ENCODE measurements at regions not wholly inside any gene's neighbourhood (a gene's known extent, or its start where the extent isn't known, plus 50 kb on each side); places are given as distances from the start of the nearest gene placed in this dataset.

- no peaks in the 10 kb centered on the region for H3K79me2 ChIP-seq (ENCODE audit: control insufficient read depth, insufficient read depth, low read length, poor library complexity)
Observed at GRCh38 chr10:125247576-125247975, 87.2 kb upstream of the CTBP2 start.

GRCh38 chr10:125243532-125244253, 83.3 kb upstream of the CTBP2 start:
- Histone ChIP-seq H3K4me2 (ENCODE audit: low read length) (no peak overlapping the region), H3K4me1 (ENCODE audit: control insufficient read depth in 1 of 2, insufficient read depth in 2 of 2, low read length in 2 of 2) (no peaks in the 10 kb centered on the region), H3K9me3 (ENCODE audit: insufficient read depth, low read depth, low read length) (no peaks in the 10 kb centered on the region), H2BK5ac (ENCODE audit: low read depth, low read length, poor library complexity) (no peak overlapping the region), H3K9ac (ENCODE audit: low read length) (no peak overlapping the region), H3K27ac (ENCODE audit: low read depth, low read length) (no peak overlapping the region), H4K12ac (ENCODE audit: low read depth, low read length) (no peak overlapping the region), H3K79me1 (ENCODE audit: low read length) (no peaks in the 10 kb centered on the region), H3K23ac (ENCODE audit: low read length) (no peak overlapping the region), H3K79me2 (ENCODE audit: control insufficient read depth, insufficient read depth, low read length, poor library complexity) (no peaks in the 10 kb centered on the region), H2BK12ac (ENCODE audit: low read length) (no peak overlapping the region), H2AFZ (ENCODE audit: insufficient read depth, low read length, poor library complexity) (no peak overlapping the region), H4K91ac (ENCODE audit: low read depth, low read length) (no peak overlapping the region), H3K4me3 (ENCODE audit: low read depth, low read length) (no peak overlapping the region), H4K8ac (ENCODE audit: low read depth, low read length) (no peak overlapping the region), H3K27me3 (ENCODE audit: insufficient read depth, low read length) (no peaks in the 10 kb centered on the region), H3K14ac (ENCODE audit: low read length) (no peak overlapping the region), H3K36me3 (ENCODE audit: control insufficient read depth in 1 of 2, insufficient read depth in 2 of 2, low read length in 2 of 2) (no peaks in the 10 kb centered on the region), H3K18ac (ENCODE audit: low read length) (no peak overlapping the region), H3K4ac (ENCODE audit: low read depth, low read length) (no peak overlapping the region), H2BK120ac (ENCODE audit: insufficient read depth, low read length, poor library complexity) (no peak overlapping the region), H2AK5ac (ENCODE audit: low read length) (no peak overlapping the region)
- no peak for DNase-seq
- no CpG with 5 or more reads among the region's 3 CpGs for WGBS (ENCODE audit: extremely low coverage, insufficient coverage, insufficient read length)

More at GRCh38 chr10:125247576-125247975, 87.2 kb upstream of the CTBP2 start:
- no peak overlapping the region for H3K18ac ChIP-seq (ENCODE audit: low read length)
- no peaks in the 10 kb centered on the region for H3K27me3 ChIP-seq (ENCODE audit: insufficient read depth, low read length)
- H2BK120ac ChIP-seq (ENCODE audit: insufficient read depth, low read length, poor library complexity), result no peak overlapping the region
- H3K4me3 ChIP-seq (ENCODE audit: low read depth, low read length), result no peak overlapping the region
- H2AFZ ChIP-seq (ENCODE audit: insufficient read depth, low read length, poor library complexity), result no peak overlapping the region
- no peaks in the 10 kb centered on the region for H3K4me1 ChIP-seq (ENCODE audit: control insufficient read depth in 1 of 2, insufficient read depth in 2 of 2, low read length in 2 of 2)
- H3K4me2 ChIP-seq (ENCODE audit: low read length), result no peak overlapping the region
- no peak overlapping the region for H4K8ac ChIP-seq (ENCODE audit: low read depth, low read length)
- no peak overlapping the region for H2BK12ac ChIP-seq (ENCODE audit: low read length)
- no peak overlapping the region for H3K23ac ChIP-seq (ENCODE audit: low read length)
- no peak overlapping the region for H2BK5ac ChIP-seq (ENCODE audit: low read depth, low read length, poor library complexity)
- no peak overlapping the region for H4K12ac ChIP-seq (ENCODE audit: low read depth, low read length)
- WGBS (ENCODE audit: extremely low coverage, insufficient coverage, insufficient read length), result no CpG with 5 or more reads among the region's 8 CpGs
- H3K14ac ChIP-seq (ENCODE audit: low read length), result no peak overlapping the region
- no peaks in the 10 kb centered on the region for H3K36me3 ChIP-seq (ENCODE audit: control insufficient read depth in 1 of 2, insufficient read depth in 2 of 2, low read length in 2 of 2)
- peak in 1 of 2 donors; percentile 57 for DNase-seq
- no peak overlapping the region for H3K27ac ChIP-seq (ENCODE audit: low read depth, low read length)
- no peaks in the 10 kb centered on the region for H3K9me3 ChIP-seq (ENCODE audit: insufficient read depth, low read depth, low read length)
- no peak overlapping the region for H2AK5ac ChIP-seq (ENCODE audit: low read length)
- no peak overlapping the region for H4K91ac ChIP-seq (ENCODE audit: low read depth, low read length)
- H3K79me1 ChIP-seq (ENCODE audit: low read length), result no peaks in the 10 kb centered on the region
- H3K9ac ChIP-seq (ENCODE audit: low read length), result no peak overlapping the region
- H3K4ac ChIP-seq (ENCODE audit: low read depth, low read length), result no peak overlapping the region

- peak in 1 of 2 donors; percentile 63 for DNase-seq
- Histone ChIP-seq H3K79me2 (ENCODE audit: control insufficient read depth, insufficient read depth, low read length, poor library complexity) (no peaks in the 10 kb centered on the region), H3K4me3 (ENCODE audit: low read depth, low read length) (no peak overlapping the region), H2BK120ac (ENCODE audit: insufficient read depth, low read length, poor library complexity) (no peak overlapping the region), H2BK12ac (ENCODE audit: low read length) (no peak overlapping the region), H3K4me1 (ENCODE audit: control insufficient read depth in 1 of 2, insufficient read depth in 2 of 2, low read length in 2 of 2) (no peaks in the 10 kb centered on the region), H2AFZ (ENCODE audit: insufficient read depth, low read length, poor library complexity) (no peak overlapping the region), H3K14ac (ENCODE audit: low read length) (no peak overlapping the region), H4K12ac (ENCODE audit: low read depth, low read length) (no peak overlapping the region), H3K9me3 (ENCODE audit: insufficient read depth, low read depth, low read length) (no peaks in the 10 kb centered on the region), H2BK5ac (ENCODE audit: low read depth, low read length, poor library complexity) (no peak overlapping the region), H3K36me3 (ENCODE audit: control insufficient read depth in 1 of 2, insufficient read depth in 2 of 2, low read length in 2 of 2) (no peaks in the 10 kb centered on the region), H3K79me1 (ENCODE audit: low read length) (no peaks in the 10 kb centered on the region), H3K27me3 (ENCODE audit: insufficient read depth, low read length) (no peaks in the 10 kb centered on the region), H3K18ac (ENCODE audit: low read length) (no peak overlapping the region), H3K23ac (ENCODE audit: low read length) (no peak overlapping the region), H3K4ac (ENCODE audit: low read depth, low read length) (no peak overlapping the region), H3K27ac (ENCODE audit: low read depth, low read length) (no peak overlapping the region), H4K8ac (ENCODE audit: low read depth, low read length) (no peak overlapping the region), H3K4me2 (ENCODE audit: low read length) (no peak overlapping the region), H2AK5ac (ENCODE audit: low read length) (no peak overlapping the region), H4K91ac (ENCODE audit: low read depth, low read length) (no peak overlapping the region), H3K9ac (ENCODE audit: low read length) (no peak overlapping the region)
- WGBS (ENCODE audit: extremely low coverage, insufficient coverage, insufficient read length), result no CpG with 5 or more reads among the region's 1 CpG
Observed at GRCh38 chr10:125238682-125239081, 78.3 kb upstream of the CTBP2 start.

GRCh38 chr10:125236091-125236490, 75.7 kb upstream of the CTBP2 start:
- Histone ChIP-seq H3K4me3 (ENCODE audit: low read depth, low read length) (no peak overlapping the region), H3K36me3 (ENCODE audit: control insufficient read depth in 1 of 2, insufficient read depth in 2 of 2, low read length in 2 of 2) (no peaks in the 10 kb centered on the region), H2BK120ac (ENCODE audit: insufficient read depth, low read length, poor library complexity) (no peak overlapping the region), H2AK5ac (ENCODE audit: low read length) (no peak overlapping the region), H2BK12ac (ENCODE audit: low read length) (no peak overlapping the region), H3K4me2 (ENCODE audit: low read length) (no peak overlapping the region), H4K91ac (ENCODE audit: low read depth, low read length) (no peak overlapping the region), H4K8ac (ENCODE audit: low read depth, low read length) (no peak overlapping the region), H3K9me3 (ENCODE audit: insufficient read depth, low read depth, low read length) (no peaks in the 10 kb centered on the region), H3K18ac (ENCODE audit: low read length) (no peak overlapping the region), H3K79me1 (ENCODE audit: low read length) (peaks cover 4% of the 10 kb centered on the region), H3K27me3 (ENCODE audit: insufficient read depth, low read length) (no peaks in the 10 kb centered on the region), H2AFZ (ENCODE audit: insufficient read depth, low read length, poor library complexity) (no peak overlapping the region), H2BK5ac (ENCODE audit: low read depth, low read length, poor library complexity) (no peak overlapping the region), H3K79me2 (ENCODE audit: control insufficient read depth, insufficient read depth, low read length, poor library complexity) (no peaks in the 10 kb centered on the region), H3K4me1 (ENCODE audit: control insufficient read depth in 1 of 2, insufficient read depth in 2 of 2, low read length in 2 of 2) (peaks cover 3 to 12% of the 10 kb centered on the region in 2 experiments), H4K12ac (ENCODE audit: low read depth, low read length) (no peak overlapping the region), H3K27ac (ENCODE audit: low read depth, low read length) (no peak overlapping the region), H3K9ac (ENCODE audit: low read length) (no peak overlapping the region), H3K23ac (ENCODE audit: low read length) (no peak overlapping the region), H3K14ac (ENCODE audit: low read length) (no peak overlapping the region), H3K4ac (ENCODE audit: low read depth, low read length) (no peak overlapping the region)
- DNase-seq, result no peak
- no CpG with 5 or more reads among the region's 1 CpG for WGBS (ENCODE audit: extremely low coverage, insufficient coverage, insufficient read length)
